ENCODE measurements at regions not wholly inside any gene's neighbourhood (a gene's known extent, or its start where the extent isn't known, plus 50 kb on each side); places are given as distances from the start of the nearest gene placed in this dataset.

DNA sequence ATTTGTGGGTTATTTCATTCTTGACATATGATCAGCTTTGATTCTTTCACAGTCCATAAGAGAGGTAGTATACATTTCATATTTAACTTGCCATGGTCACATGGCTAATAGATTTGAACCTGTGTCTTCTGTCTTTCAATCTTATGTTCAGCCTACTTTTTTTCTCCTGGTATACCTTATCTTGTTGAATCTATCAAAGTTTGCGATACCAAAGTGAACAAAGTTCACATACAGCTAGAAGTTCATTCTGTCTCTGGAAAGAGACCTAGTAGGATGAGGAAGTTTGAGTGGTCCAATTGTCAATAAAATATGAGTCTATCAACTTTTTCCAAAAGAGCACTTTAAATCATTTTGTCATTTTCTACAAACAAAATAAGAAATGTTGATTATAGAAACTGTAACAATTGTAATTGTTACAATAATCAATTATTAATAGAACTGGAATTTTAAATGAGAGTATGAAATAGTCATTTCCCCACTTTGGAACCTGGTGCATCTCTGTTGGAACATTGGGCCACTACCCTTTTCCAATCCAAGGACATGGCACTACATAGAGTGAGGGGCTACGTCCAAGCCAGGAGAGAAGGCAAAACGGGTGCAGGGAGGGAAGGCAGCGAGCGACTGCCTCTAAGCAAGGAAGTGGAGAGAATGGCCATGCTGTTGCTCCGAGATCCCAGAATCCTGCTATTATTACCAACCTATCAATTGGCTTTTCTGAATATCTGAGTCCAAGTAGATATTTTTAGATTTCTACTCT lies 194.2 kb upstream of the FOXQ1 start:
- DNase-seq = no peak

DNA sequence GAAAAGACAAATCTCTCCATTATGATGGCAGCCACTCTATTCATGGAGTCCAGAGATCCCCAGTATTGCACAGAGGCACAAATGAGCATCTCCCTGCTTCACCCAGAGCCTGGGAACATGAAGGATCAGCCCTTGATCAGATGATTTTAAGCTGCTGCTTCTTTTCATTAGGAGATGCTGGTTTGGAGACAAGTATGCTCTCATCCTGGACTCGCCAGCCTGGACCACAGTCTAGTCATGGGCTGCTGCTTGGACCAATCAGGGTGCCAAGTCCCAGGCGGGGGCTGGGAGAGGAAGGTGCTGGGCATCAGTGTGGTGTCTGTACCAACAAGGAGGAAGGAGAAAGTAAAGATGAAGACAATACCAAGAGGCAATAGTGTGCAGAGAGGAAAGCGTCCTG lies 195.7 kb upstream of the FOXQ1 start:
- no peak for DNase-seq

DNA sequence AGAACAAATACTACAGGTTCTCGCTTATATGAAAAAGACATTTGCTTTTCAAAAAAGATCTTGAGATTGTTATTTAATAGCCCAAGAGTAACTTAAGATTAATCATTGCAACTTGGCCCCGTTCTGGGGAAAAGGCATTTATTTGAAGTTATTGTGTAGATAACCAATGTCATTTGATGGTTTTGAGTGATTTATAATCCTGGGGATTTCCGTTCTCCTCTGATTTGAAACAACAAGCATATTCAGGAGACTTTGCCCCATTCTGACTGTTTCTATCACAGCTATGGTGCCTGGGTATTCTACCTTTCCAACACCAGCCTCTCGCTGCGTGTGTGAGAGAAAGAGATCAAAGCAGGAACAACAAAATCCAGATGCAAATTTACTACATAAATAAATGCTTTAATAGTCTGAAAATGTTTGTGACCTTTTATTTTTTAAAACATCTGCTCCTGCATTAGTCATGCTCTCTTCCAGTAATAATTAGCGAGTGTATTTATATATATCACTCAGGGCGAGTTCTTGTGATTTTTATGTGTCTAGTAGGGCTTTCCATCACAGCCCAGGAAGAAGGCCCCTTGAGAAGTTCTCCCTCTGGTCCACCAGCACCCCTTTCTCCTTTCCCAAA lies 197.9 kb upstream of the FOXQ1 start:
- DNase-seq = no peak

DNA sequence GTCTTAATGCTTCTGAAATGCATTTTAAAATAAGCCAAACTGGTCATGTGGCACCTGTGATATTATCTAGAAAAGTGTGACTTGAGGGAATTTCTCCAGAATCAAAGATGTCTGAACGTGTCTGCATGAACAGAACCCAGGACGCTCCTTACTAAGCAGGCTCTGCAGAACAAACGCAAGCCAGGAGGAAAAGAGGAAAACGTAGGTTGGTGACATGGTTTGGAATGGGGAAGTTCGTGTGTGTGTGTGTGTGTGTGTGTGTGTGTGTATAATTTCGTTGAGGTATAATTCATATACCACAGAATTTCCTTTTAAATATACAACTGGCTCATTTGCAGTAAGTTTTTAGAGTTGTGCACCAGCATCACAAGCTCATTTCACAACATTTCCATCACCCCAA lies 200.5 kb upstream of the FOXQ1 start:
- no peak for DNase-seq

DNA sequence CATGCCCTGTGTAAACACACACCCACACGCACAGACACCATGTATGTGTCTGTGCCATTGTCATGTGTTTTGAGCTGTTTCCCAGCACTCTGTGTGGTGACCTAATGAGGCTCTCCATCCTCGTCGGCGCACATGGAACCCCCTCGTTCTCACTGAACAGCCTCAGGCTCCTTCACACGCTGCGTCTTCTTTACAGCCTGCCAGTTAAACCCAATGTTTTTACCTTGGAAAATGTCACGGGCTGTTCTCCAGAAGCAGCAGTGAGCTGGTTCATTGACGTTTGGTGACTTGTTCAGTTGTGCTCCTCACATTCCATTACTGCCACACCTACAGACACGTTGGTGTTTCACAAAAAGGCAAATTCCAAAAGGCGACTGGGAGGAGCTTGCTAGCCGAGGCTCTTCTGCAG lies 201.0 kb upstream of the FOXQ1 start:
- no peak for DNase-seq

DNA sequence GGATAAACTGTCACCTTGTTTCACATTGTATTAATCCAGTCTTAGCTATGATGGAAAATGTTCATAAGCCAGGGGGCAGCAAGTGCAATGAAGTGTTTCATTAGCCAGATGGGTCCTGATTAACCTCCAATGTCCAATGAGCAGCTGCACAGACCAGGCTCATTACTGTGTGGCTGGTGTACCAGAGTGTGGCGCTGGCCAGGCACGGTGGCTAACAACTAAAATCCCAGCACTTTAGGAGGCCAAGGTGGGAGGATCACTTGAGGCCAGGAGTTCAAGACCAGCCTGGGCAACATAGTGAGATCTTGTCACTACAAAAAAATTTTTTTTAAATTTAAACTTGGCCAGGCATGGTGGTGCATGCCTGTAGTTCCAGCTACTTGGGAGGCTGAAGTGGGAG lies 201.7 kb upstream of the FOXQ1 start:
- no peak for DNase-seq

DNA sequence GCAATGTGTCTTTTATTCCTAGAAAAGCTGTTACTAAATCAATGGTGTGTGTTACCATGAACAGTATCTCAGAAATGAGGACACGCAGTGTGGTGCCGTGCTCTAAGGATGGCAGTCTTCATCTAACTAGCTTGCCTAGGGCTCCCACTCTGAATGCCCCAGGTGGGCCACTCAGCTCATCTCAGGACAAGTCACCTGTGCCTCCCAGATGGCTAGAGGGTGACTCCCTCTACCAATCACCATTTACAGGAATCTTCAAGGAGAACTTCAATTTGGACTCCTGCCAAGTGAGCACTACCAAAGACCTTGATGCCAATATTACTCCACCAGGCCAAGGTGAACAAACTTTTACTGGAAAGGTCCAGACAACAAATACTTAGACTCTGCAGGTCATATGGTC lies 202.8 kb upstream of the FOXQ1 start:
- DNase-seq = no peak

DNA sequence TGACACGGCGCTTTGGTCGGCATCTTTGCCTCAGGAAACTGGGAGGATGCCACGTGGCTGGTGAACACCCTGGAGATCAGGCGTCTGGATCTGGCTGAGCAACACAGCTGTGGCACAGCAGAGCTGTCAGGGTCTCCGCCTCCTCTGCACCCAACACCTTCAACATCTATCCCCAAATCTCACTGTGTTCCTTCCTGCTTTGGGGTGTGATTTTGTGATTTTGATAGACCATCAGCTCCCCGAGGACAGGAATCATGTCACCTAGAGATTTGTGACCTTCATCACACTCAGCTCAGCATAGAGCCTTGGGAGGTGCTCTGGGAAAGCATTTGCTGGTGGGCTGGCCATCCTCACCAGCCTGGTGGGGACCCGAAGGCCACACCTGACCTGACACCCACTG lies 203.7 kb upstream of the FOXQ1 start:
- DNase-seq = no peak

DNA sequence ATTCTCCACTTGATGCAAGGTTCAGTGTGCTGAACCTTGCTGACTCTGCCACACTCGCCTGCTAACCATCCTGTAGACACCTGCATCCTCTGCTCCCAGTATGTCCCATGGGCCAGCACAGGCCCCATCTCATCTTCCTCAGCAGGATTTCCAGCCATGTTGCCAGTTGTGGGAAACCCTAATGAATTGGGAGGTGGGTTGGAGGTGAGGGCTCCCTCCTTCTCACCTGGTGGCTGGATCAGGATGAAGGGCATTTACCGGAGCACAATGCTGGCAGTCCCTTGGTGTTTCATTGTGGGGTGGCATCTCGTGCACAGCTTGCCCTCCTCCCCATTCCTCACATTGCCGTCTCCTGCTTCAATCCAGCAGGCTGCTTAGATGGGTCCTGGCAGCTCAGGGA lies 204.3 kb upstream of the FOXQ1 start:
- no peak for DNase-seq

DNA sequence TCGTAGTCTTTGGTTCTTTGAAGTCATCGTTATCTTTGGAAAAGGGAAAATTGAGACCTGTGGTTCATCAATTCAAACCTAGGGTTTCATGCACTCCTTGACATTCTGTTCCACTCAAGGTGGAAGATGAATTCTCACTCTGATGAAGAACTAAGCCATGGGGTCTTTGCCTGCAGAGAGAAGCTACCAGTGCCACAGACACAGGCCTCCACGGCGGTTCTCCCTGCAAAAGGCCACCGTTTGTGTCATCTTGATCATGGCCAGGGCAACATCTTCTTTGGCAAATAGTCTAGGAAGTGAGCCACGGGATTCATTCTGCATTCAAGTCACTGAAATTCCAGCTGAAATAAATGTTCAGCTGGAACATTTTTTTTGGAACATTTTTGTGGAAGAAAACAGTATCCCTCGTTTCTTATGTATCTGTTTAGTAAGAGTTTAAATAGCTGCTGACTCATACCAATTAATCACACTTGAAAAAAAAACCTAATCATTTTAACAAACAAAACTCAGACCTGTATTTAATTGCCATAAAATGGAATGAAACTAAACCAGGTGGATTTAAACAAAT lies 206.0 kb upstream of the FOXQ1 start:
- no peak for DNase-seq

DNA sequence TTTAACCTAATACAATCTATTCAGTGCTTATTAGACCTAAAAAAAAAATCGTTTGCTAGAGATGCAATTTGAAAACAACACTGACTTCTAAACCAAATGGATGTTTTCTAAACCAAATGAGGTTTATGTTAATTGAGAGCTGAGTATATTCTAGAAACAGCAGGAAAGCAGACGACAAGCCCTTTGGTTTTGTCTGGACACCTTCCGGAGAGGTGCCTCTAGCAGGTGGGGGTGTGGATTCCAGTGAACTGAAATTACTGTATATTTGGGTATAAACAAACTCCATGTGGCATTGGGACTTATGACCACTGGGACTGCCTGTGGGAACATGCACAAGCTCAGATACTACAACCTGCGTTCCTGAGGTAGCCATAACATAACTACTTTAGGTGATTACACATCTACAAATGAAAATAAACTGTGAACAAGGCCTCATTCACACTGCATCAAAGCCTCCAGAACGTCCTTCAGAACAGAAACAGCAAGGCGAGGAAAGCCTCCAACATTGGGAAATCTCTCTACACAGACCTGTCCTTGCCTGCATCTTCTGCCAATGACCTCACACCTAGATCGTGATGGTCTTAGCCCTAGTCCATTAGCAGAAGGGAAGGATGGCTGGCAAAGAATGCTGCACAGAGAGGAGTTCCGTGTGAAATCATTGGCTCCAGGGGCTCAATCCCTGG lies 206.8 kb upstream of the FOXQ1 start:
- DNase-seq = no peak

DNA sequence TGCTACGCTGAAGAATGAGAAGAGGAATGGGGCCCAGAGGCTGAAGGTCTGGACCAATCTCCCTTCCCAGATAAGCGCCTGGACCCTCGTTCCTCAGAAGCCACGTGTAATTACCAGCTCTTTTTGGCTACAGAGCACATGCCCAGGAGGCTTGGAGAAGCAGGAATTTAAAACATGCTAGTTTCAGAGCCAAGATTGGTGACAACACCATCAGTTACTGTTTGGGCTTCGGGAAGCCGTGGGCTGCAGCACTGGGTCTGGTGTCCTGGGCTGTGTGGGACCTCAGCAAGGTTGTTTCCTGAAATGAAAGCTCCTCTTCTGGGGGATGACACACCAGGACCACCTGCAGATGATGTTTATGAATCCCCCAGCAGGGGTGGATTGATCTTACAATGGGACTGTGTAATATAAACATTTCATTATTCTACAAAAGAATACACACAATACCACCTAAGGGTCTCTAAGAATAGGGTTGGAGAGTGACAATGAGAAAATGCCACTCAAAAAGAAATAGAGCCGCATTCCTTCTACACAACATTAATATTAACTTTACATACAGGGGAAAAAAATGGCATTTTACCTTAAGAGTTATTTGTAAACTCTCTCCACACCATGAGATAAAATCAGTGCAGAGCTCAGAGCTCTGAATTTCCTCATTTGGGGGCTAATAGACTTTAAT lies 207.8 kb upstream of the FOXQ1 start:
- no peak for DNase-seq

DNA sequence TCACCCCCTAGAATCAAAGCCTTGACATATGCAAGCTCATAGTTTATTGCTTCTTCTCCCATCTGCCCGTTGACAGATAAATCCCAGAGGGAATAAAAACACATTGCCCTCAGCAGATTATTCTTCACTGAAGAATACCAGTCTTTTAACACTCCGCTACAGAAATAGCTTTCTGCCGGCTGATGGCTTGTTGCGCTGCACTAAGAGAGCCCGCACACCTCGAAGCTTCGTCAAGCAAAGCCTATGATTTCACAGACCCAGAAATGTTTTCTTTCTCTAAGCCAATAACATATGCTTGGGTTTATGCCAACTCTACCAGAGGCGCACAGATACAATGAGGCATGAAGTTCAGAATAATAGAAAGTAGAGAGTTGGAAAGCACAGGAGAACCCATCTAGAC lies 208.9 kb upstream of the FOXQ1 start:
- DNase-seq = no peak

DNA sequence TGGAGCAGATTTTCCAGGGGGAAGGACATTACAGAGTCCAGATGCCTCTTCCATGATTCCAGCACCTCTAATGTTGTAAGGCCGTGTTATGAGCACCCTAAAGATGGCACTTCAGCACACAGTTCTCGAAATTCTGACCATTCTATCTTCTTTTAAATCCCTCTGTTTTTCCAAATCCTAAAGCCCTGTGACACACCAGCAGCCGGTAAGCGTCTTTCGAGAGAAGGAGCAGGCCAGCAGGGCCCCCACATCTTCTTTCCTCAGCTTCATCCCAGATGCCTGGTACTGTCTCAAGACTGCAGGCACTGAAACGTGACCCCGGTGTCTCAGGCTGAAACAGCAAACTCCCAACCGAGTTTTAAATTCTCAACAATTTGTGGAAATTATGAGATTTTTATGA lies 211.6 kb upstream of the FOXQ1 start:
- no peak for DNase-seq

DNA sequence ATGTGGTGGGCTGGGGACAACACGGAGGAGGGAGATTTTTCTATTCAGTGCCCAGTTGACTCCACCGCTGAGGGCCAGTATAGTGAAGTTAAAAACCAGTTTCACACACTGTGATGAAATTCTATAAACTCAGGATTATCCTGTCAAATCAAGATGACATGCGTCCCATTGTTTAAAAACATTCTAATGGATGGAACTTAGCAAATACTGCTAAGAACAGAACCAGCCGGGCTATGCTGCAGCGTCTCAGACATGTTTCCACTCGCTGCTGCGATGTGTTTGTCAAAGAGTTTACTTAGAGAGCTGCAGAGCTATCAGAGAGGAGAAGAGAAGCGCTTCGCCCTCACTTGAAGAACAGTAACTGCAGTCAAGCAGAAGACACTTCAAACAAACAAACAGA lies 212.6 kb upstream of the FOXQ1 start:
- DNase-seq = no peak

DNA sequence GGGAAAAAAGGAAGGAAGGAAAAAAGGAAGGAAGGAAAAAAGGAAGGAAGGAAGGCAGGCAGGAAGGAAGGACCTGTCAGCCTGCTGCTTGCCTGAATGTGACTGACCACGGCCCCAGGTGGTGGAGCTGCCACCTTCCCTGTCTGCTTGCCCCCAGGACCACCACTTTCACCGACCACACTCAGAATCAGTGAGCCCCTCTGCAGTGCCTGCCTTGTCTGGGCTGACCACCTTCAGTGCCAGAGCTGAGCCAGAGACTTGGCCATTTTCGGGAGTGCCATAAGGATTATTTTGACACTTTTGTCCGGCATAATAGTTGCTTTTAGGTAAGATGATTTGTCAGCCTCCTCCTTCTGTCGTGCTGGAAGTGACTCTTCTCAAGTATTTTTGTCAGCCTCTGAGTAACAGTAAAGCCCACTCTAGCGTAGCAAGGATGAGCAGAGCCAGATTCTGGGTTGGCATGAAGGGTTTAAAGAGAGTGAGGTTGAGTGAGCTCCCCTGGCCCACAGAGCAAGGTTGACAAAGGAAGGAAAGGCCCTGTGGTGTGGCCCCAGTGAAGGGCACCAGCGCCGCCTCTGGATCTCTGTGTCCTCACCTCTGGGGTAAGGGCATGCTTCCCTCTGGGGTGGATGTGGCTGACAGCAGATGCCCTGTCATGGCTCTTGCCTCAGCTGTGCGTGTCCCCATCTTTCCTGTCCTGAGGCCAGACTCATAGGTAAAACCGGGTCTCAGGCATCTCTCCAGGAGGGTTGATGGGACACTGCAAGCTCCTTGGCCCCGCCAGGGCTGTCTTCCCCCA lies 214.7 kb upstream of the FOXQ1 start:
- no peak for DNase-seq

DNA sequence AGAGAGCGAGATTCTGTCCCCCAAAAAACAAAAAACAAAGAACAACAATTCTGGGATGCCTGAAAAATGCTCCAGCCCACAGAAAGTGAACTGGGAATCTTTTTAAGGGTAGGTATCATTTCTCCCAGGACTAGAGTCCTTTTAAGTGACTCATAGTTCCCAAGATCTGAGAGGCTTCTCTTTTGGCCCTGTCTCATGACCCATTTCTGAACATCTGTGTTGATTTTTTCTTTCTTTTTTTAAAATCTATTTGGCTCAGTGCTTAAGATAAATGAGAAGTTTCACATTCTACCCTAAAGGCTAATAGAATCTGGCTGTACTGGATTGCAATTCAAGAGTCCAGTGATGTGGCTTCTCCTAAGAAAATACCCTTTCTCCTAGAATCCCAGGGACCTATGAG lies 217.6 kb upstream of the FOXQ1 start:
- DNase-seq = no peak

DNA sequence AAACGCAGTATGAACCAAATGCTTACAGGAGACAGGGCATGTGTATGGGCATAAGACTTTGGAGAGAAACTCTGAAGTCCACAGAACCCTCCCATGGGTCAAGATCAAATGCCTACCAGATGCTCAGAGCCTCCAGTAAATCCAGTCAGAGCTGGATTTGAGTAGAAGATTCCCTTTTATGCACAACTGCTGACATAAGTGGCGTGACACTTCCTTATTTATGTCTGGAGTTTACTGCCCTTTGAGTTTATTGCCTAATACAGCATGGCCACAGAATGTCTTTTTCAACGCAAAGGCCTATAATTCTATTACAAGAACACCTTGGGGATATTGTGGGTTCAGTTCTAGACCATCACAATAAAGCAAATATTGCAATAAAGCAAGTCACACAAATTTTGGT lies 220.0 kb upstream of the FOXQ1 start:
- DNase-seq = no peak

DNA sequence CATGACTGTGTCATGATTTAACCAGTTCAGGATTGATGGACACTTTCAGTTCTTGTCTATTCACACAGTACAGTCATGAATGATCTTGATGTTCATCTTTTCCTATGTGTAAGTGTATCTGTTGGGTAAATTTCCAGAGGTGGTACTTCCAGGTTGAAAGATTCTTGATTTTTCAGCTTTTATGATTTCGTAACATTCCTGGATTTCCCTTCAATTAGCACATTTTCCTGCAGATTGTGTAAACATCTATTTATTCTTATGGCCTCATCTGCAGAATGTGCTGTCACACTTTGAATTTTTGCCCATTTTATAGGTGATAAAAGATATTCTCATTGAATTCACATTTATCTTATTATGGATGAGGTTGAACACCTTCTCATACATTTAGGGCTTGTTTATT lies 222.0 kb upstream of the FOXQ1 start:
- DNase-seq = no peak

DNA sequence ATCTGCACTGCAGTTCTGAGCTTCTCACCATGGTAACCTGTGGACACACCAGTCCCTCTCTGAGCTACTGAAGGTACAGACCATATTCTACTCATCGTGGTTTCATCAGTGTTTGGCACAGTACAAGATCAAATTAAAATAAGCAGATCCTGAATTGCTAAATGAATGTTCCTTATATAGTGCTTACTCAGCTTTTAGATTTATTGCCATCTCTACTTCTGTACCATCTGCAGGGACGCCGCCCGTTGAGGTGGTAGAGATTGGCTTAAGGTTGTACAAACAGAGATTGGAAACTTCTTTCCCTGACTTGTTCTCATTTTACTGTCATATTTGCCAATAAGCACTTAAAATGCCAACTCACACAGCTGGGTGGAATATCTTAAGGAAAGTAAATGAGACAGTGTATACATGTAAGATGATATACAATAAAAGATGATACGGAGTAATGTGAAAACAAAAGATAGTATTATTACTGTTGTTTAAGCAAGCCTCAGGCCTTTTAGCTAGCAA lies 223.4 kb upstream of the FOXQ1 start:
- DNase-seq = no peak

DNA sequence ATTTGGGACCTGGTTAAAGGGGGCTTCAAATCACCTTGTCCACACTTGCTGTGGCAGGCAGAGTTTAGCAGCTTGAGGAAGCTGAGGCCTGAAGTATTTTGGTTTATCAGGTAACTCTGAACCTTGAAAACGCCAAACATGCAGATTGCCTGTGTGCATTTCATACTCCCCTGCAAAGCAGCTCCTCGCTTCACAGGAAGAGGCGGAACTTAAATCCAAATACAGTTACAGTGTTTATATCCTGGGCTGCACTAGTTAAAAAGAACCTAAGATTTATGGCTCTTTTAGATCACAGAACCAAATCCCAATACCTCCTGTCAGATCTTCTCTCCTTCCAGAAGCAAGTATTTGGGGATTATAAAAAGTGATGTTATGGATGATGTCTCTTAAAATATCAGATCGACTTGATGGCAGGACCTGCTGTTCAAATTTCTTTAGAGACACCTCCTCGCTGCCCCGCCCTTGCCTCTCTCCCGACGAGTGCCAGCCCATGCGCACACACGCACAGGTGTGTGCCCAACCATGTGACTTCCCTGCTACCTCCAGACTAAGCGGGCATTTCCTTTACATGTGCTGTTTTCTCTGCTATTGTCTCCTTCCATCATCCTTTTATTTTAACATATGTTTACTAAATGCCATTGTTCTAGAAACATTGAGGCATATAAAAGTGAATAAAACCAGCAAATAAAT lies 224.6 kb upstream of the FOXQ1 start:
- no peak for DNase-seq
